Nephron progenitor cell (in vitro differentiated cells): ENCODE measurements at regions not wholly inside any gene's neighbourhood (a gene's known extent, or its start where the extent isn't known, plus 50 kb on each side); places are given as distances from the start of the nearest gene placed in this dataset.

Experiments
- DNase-seq: peaks from one replicate; pipeline ENCODE4 v3.0.0; 2021
- H3K27ac Mint-ChIP-seq: 2 replicates; pipeline ENCODE4 v1.8.0; 2021; ENCODE audit warnings: mild to moderate bottlenecking, moderate library complexity, mixed read lengths
- H3K27me3 Mint-ChIP-seq: 2 replicates; pipeline ENCODE4 v1.8.0; 2021; ENCODE audit warnings: mild to moderate bottlenecking, low read depth, mixed read lengths; ENCODE audit not compliant: poor library complexity
- H3K36me3 Mint-ChIP-seq: 2 replicates; pipeline ENCODE4 v1.8.0; 2021; ENCODE audit warnings: low read depth, mixed read lengths
- H3K4me1 Mint-ChIP-seq: 2 replicates; pipeline ENCODE4 v1.8.0; 2021; ENCODE audit warnings: mixed read lengths
- H3K4me3 Mint-ChIP-seq: 2 replicates; pipeline ENCODE4 v1.8.0; 2021; ENCODE audit warnings: mild to moderate bottlenecking, moderate library complexity, mixed read lengths
- H3K9me3 Mint-ChIP-seq: 2 replicates; pipeline ENCODE4 v1.8.0; 2021; ENCODE audit warnings: mild to moderate bottlenecking, moderate library complexity, mixed read lengths
- CTCF ChIP-seq: fragments of 200-600 bp; sonication (generic); IDR thresholded peaks from 2 replicates; pipeline ENCODE4 v1.5.0; 2021; ENCODE audit warnings: antibody characterized with exemption

- H3K4me1 Mint-ChIP-seq, result peaks cover 32% of the 10 kb centered on the region
- DNase-seq, result no peak
- H3K27ac Mint-ChIP-seq, result no peak overlapping the region
- no peaks in the 10 kb centered on the region for H3K36me3 Mint-ChIP-seq
- H3K9me3 Mint-ChIP-seq, result no peaks in the 10 kb centered on the region
- no peak overlapping the region for H3K4me3 Mint-ChIP-seq
- peaks cover 10% of the 10 kb centered on the region for H3K27me3 Mint-ChIP-seq
- TF ChIP-seq CTCF, result no peak
Observed at GRCh38 chr18:75869162-75869561, 441.7 kb upstream of the SMIM21 start.

- DNase-seq, result no peak
Observed at GRCh38 chr18:75868031-75868430, 440.5 kb upstream of the SMIM21 start.

GRCh38 chr18:75865639-75866038 is 438.1 kb upstream of the SMIM21 start:
- TF ChIP-seq CTCF, result no peak
- DNase-seq, result no peak
- Mint-ChIP-seq H3K36me3 (no peaks in the 10 kb centered on the region), H3K27me3 (peaks cover 4% of the 10 kb centered on the region), H3K9me3 (peaks cover 6% of the 10 kb centered on the region), H3K4me3 (no peak overlapping the region), H3K4me1 (peaks cover 45% of the 10 kb centered on the region), H3K27ac (peak overlapping the region; percentile 44)

More at GRCh38 chr18:75868031-75868430, 440.5 kb upstream of the SMIM21 start:
- Mint-ChIP-seq H3K27me3 (peaks cover 8% of the 10 kb centered on the region), H3K9me3 (no peaks in the 10 kb centered on the region), H3K36me3 (no peaks in the 10 kb centered on the region), H3K4me3 (no peak overlapping the region), H3K4me1 (peaks cover 36% of the 10 kb centered on the region), H3K27ac (no peak overlapping the region)
- TF ChIP-seq CTCF, result no peak

GRCh38 chr18:75864816-75865215 is 437.3 kb upstream of the SMIM21 start:
- Mint-ChIP-seq H3K36me3 (no peaks in the 10 kb centered on the region), H3K4me3 (no peak overlapping the region), H3K4me1 (peaks cover 43% of the 10 kb centered on the region), H3K27me3 (peaks cover 4% of the 10 kb centered on the region), H3K9me3 (peaks cover 6% of the 10 kb centered on the region), H3K27ac (no peak overlapping the region)
- TF ChIP-seq CTCF, result no peak
- no peak for DNase-seq

GRCh38 chr18:75863696-75864095 is 436.2 kb upstream of the SMIM21 start:
- H3K4me1 Mint-ChIP-seq, result peaks cover 33% of the 10 kb centered on the region
- no peak overlapping the region for H3K27ac Mint-ChIP-seq
- H3K9me3 Mint-ChIP-seq, result peaks cover 6% of the 10 kb centered on the region
- no peak for DNase-seq
- TF ChIP-seq CTCF, result no peak
- H3K4me3 Mint-ChIP-seq, result no peak overlapping the region
- no peaks in the 10 kb centered on the region for H3K36me3 Mint-ChIP-seq
- H3K27me3 Mint-ChIP-seq, result peaks cover 4% of the 10 kb centered on the region

GRCh38 chr18:75862458-75862857 is 435.0 kb upstream of the SMIM21 start:
- no peak for DNase-seq
- Mint-ChIP-seq H3K27me3 (peaks cover 4% of the 10 kb centered on the region), H3K9me3 (peaks cover 6% of the 10 kb centered on the region), H3K4me3 (no peak overlapping the region), H3K36me3 (no peaks in the 10 kb centered on the region), H3K27ac (no peak overlapping the region), H3K4me1 (peaks cover 26% of the 10 kb centered on the region)
- no peak for TF ChIP-seq CTCF
